Body of pancreas (tissue), 4 donors: ENCODE measurements at regions not wholly inside any gene's neighbourhood (a gene's known extent, or its start where the extent isn't known, plus 50 kb on each side); places are given as distances from the start of the nearest gene placed in this dataset.
"Not testable (repeated sequence)": the region's sequence is repeated elsewhere in the genome, so short reads cannot be mapped to it uniquely, and the experiment has no call there.

ENCODE experiments used
- ATAC-seq: fragments of 150-250 bp; one replicate; pipeline ENCODE4 v1.9.1; 2016
- DNase-seq, 4 donors: peaks; one replicate each; pipeline ENCODE4 v3.0.0-alpha.2; 2019
- H3K27ac ChIP-seq, 4 donors: fragments of 200-600 bp; sonication (generic); 1 replicate in 3 of 4; 2 replicates in 1 of 4; pipeline versions ENCODE4 v1.5.1 to v1.6.1; 2016 to 2019; ENCODE audit warnings: mild to moderate bottlenecking in 1 of 4, mixed read lengths in 1 of 4, moderate library complexity in 1 of 4
- H3K27me3 ChIP-seq, 2 donors: fragments of 200-600 bp; sonication (generic); one replicate each; pipeline ENCODE4 v1.6.0; 2016; ENCODE audit warnings: mild to moderate bottlenecking in 1 of 2
- H3K36me3 ChIP-seq, 2 donors: fragments of 200-600 bp; sonication (generic); replicated peaks in 1 of 2; 2 replicates each; pipeline ENCODE4 v1.5.1; 2016; ENCODE audit warnings: low read depth in 2 of 2; ENCODE audit not compliant: insufficient read depth in 1 of 2
- H3K4me1 ChIP-seq: fragments of 200-600 bp; sonication (generic); one replicate; pipeline ENCODE4 v1.6.0; 2016
- H3K4me3 ChIP-seq, 2 donors: fragments of 200-600 bp; sonication (generic); 1 replicate in 1 of 2; 2 replicates in 1 of 2; pipeline ENCODE4 v1.5.1; 2016 to 2019
- H3K9me3 ChIP-seq, 3 donors: fragments of 200-600 bp; sonication (generic); 1 replicate in 2 of 3; 2 replicates in 1 of 3; pipeline ENCODE4 v1.5.1; 2016
- POLR2A ChIP-seq, 3 donors: fragments of 450-650 bp; IDR thresholded peaks; one replicate each; pipeline ENCODE4 v1.6.1; 2016; ENCODE audit warnings: antibody characterized with exemption in 3 of 3, mild to moderate bottlenecking in 2 of 3
- WGBS, 2 donors: methylation state at CpG; one replicate each; pipeline ENCODE4 v1.1.5; 2017; 5-methylcytosine and 5-hydroxymethylcytosine counted together
- intact Hi-C: fragments of 100-400 bp; cut with DNase I; formaldehyde crosslinking; loops from one replicate; pipeline ENCODE4 v1.15.1; 2023
- TF ChIP-seq, protein P1 (sequence below), 7 experiments: fragments of 450-650 bp in 4 of 7; fragments of 200-600 bp in 3 of 7; sonication (generic) in 3 of 7; IDR thresholded peaks; one replicate each; pipeline ENCODE4 v1.5.1; 2016 to 2019; ENCODE audit warnings: antibody characterized with exemption in 7 of 7

GRCh38 chr22:44642096-44642644, 59.8 kb upstream of the PRR5 start:
- Histone ChIP-seq H3K36me3 (no peaks in the 10 kb centered on the region), H3K27ac (no peak overlapping the region), H3K9me3 (no peaks in the 10 kb centered on the region), H3K4me1 (no peaks in the 10 kb centered on the region), H3K4me3 (no peak overlapping the region), H3K27me3 (peaks cover 0 to 3% of the 10 kb centered on the region in 2 donors)
- TF ChIP-seq, protein P1, sequence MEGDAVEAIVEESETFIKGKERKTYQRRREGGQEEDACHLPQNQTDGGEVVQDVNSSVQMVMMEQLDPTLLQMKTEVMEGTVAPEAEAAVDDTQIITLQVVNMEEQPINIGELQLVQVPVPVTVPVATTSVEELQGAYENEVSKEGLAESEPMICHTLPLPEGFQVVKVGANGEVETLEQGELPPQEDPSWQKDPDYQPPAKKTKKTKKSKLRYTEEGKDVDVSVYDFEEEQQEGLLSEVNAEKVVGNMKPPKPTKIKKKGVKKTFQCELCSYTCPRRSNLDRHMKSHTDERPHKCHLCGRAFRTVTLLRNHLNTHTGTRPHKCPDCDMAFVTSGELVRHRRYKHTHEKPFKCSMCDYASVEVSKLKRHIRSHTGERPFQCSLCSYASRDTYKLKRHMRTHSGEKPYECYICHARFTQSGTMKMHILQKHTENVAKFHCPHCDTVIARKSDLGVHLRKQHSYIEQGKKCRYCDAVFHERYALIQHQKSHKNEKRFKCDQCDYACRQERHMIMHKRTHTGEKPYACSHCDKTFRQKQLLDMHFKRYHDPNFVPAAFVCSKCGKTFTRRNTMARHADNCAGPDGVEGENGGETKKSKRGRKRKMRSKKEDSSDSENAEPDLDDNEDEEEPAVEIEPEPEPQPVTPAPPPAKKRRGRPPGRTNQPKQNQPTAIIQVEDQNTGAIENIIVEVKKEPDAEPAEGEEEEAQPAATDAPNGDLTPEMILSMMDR (IDR thresholded peaks at IDR 0.05), result no peak
- TF ChIP-seq POLR2A (IDR thresholded peaks at IDR 0.05), result no peak
- DNase-seq (no peak), ATAC-seq (no peak)
- intact Hi-C loops, result no loop called here
- WGBS, 2 donors, result 53 to 78% methylated on average over 9 to 10 of the region's 10 CpGs

GRCh38 chr22:44640618-44641155, 61.3 kb upstream of the PRR5 start:
- no peaks in the 10 kb centered on the region for H3K36me3 ChIP-seq
- no peak overlapping the region for H3K4me3 ChIP-seq
- no peak for TF ChIP-seq POLR2A (IDR thresholded peaks at IDR 0.05)
- H3K4me1 ChIP-seq, result no peaks in the 10 kb centered on the region
- no peaks in the 10 kb centered on the region for H3K9me3 ChIP-seq
- H3K27ac ChIP-seq, result no peak overlapping the region
- H3K27me3 ChIP-seq, result peaks cover 0 to 3% of the 10 kb centered on the region in 2 donors
- ATAC-seq (no peak), DNase-seq (no peak)
- WGBS, 2 donors, result 58 to 63% methylated on average over 9 to 12 of the region's 12 CpGs
- intact Hi-C loops, result no loop called here

- Histone ChIP-seq H3K9me3 (no peaks in the 10 kb centered on the region), H3K4me3 (no peak overlapping the region), H3K27me3 (peaks cover 0 to 3% of the 10 kb centered on the region in 2 donors), H3K36me3 (no peaks in the 10 kb centered on the region), H3K4me1 (no peaks in the 10 kb centered on the region), H3K27ac (peak overlapping the region in 1 of 4 donors; percentile 53)
- no peak for TF ChIP-seq POLR2A (IDR thresholded peaks at IDR 0.05)
- TF ChIP-seq, protein P1 (IDR thresholded peaks at IDR 0.05), result no peak
- intact Hi-C loops, result no loop called here
- ATAC-seq, result no peak
- WGBS, 2 donors, result 25 to 30% methylated on average over 6 to 12 of the region's 12 CpGs
- no peak for DNase-seq
These were observed 62.0 kb upstream of the PRR5 start for GRCh38 chr22:44639891-44640617.

- H3K27me3 ChIP-seq, result peaks cover 0 to 3% of the 10 kb centered on the region in 2 donors
- peak overlapping the region in 1 of 4 donors; percentile 53 for H3K27ac ChIP-seq
- no peaks in the 10 kb centered on the region for H3K36me3 ChIP-seq
- TF ChIP-seq, protein P1 (IDR thresholded peaks at IDR 0.05), result no peak
- no peak for TF ChIP-seq POLR2A (IDR thresholded peaks at IDR 0.05)
- ATAC-seq, result peak; percentile 45
- no peak for DNase-seq
- H3K4me1 ChIP-seq, result no peaks in the 10 kb centered on the region
- H3K9me3 ChIP-seq, result no peaks in the 10 kb centered on the region
- intact Hi-C loops, result no loop called here
- WGBS, 2 donors, result 51 to 57% methylated on average over 21 to 33 of the region's 34 CpGs
- H3K4me3 ChIP-seq, result no peak overlapping the region
These were observed 62.8 kb upstream of the PRR5 start for GRCh38 chr22:44638971-44639760.

DNA sequence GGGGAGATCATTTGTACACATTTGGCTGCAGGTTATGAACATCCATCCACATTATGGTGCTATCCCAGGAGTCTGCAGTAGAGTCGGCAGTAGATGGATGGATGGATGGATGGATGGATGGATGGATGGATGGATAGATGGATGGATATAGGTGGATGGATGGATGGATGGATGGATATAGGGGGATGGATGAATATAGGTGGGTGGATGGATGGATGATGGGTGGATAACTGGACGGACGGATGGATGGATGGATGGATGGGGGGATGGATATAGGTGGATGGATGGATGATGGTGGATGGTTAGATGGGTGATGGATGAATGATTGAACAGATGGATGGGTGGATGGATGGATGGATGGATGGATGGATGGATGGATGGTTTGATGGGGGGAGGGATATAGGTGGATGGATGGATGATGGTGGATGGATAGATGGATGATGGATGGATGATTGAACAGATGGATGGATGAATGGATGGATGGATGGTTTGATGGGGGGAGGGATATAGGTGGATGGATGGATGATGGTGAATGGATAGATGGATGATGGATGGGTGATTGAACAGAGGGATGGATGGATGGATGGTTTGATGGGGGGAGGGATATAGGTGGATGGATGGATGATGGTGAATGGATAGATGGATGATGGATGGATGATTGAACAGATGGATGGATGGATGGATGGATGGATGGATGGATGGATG, 65.3 kb upstream of the PRR5 start:
- intact Hi-C loops, DNase-seq: not testable (repeated sequence)

GRCh38 chr22:44635567-44635966, 66.4 kb upstream of the PRR5 start:
- H3K4me3 ChIP-seq, H3K4me1 ChIP-seq, intact Hi-C loops, ATAC-seq, DNase-seq, H3K27ac ChIP-seq, H3K36me3 ChIP-seq, H3K9me3 ChIP-seq, H3K27me3 ChIP-seq: not testable (repeated sequence)
- WGBS, 2 donors, result 73 to 84% methylated on average over 9 of the region's 9 CpGs

More for the DNA sequence above, 65.3 kb upstream of the PRR5 start:
- not testable (repeated sequence) for H3K9me3 ChIP-seq, H3K27ac ChIP-seq, H3K4me3 ChIP-seq, H3K4me1 ChIP-seq, H3K27me3 ChIP-seq, H3K36me3 ChIP-seq, ATAC-seq
- 76 to 84% methylated on average over 3 of the region's 3 CpGs for WGBS, 2 donors
